Umbilical cord (tissue), 1 donor: ENCODE measurements at regions not wholly inside any gene's neighbourhood (a gene's known extent, or its start where the extent isn't known, plus 50 kb on each side); places are given as distances from the start of the nearest gene placed in this dataset.

Experiments
- DNase-seq: peaks from one replicate; pipeline ENCODE4 v3.0.0-alpha.2; 2015; ENCODE audit warnings: low spot score

DNA sequence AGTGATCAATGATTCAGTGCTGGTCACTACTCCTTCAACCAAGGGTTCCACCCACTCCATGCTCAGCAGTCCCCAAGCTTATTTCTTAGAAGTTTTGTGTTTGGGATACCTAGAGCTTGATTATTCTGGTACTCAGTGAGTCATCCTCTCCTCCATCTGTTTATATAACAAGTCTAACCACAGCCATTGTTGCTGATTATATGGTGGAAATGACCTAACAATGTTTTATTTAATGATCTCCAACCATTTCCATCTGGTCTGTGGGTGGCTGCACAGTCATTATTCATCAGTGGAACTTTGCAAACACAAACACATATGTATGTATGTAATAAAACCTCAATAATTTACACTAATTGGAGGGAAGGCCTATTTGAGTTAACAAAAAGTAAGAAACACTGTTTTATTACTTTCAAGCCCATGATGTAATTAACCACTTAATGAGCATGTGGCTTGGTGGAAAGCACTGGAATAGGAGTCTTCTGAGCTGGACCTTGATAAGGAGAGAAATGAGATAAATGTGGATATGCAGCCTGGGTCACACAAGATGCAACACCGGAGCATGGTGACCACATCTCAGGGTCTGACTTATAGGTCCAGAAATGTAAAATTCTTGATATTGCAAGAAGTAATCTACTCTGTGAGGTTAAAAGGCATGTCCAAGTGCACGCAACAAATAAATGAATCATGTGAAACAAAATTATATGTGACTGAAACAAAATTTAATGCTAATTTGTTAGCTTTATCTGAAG, 99.0 kb upstream of the WLS start:
- no peak for DNase-seq

DNA sequence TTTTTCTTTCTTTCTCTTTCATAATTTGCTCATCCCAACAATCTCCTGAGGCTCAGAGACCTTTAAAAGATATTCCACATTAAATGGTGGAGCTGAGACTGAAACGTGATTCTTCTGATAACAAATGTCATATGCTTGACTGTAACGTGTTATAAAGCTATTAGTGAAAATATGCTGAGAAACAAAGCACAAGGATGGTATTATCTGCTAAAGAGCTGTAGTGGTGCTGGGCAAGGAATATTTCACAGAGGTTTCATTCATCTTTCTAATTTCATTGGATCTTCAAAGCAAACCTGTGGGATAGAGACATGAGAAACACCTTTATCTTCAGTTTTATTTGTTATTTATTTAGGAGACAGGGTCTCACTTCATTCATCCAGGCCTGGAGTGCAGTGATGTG, 98.1 kb upstream of the WLS start:
- DNase-seq = no peak

DNA sequence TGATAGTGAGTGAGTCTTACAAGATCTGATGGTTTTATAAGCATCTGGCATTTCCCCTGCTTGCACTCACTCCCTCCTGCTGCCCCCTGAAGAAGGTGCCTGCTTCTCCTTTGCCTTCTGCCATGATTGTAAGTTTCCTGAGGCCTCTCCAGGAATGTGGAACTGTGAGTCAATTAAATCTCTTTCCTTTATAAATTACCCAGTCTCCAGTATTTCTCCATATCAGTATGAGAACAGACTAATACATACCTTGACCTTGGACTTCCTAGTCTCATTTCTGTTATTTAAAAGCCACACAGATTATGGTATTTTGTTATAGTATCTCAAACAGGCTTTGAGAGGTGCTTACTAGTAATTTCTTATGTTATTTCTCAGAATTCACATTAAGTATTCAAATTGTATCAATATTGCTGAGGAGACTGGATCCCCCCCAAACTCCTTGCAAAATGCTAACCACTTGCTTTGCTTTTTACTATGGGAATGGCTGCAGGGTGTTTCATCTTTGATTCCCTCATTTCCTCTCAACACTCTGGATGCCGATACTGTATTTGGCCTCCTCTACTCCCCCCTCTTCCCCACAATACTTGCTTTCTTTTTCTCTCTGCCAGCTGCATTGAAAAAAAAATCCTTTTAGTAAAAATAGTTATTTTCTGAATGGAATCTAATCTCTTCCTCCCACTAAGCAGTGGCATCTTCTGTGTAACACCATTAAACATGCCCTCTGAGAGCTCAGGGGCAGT, 96.9 kb upstream of the WLS start:
- no peak for DNase-seq

DNA sequence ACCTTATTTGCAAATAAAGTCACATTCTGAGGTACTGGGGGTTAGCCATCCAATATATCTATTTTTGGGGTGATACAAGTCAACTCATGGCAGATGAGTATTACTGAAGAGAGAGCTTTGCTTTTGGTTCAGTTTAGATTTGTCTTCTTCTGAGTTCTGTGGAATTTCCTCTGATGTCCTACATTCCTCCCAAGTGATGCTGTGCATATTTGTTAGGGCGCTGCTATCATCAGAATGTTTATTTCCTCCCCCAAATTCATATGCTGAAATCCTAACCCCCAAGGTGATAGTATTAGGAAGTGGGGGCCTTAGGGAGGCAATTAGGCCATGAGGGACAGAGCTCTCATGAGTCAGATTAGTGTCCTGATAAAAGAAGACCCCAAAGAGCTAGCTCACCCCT, 96.2 kb upstream of the WLS start:
- DNase-seq = no peak

DNA sequence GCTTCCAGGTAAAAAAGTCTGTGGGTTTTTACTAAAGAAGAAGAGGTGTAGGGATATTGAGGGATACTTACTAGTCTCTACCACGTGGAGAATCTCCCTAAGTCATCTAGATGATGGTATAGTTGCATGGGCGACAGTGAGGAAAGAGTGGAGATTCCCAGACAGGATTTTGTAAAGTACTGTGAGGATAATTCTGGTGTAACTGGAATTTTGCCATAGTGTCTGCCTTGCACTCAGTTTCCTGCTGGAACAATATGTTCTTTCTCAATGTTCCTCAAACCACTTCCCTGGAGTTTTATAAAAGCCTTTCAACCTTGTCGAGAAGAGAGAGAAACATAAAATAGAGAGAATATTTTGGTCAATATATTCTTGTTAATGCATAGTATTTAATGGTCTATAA, 95.1 kb upstream of the WLS start:
- no peak for DNase-seq

DNA sequence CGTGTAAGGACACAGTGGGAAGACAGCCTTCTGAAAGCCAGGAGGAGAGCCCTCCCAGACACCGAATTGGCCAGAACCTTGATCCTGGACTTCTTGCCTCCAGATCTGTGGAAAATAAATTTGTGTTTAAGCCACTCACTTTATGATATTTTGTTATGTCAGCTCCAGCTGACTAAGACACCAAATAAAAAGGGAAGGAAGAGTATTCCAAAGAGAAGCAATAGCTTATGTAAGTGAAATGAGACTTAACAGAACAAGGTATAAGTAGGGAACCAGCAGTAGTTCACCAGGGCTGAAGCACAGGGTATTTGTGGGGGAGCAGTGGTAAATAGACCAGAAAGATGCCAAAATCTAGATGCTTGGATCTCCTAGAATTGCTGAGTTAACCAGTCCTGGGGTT, 94.2 kb upstream of the WLS start:
- DNase-seq = no peak

DNA sequence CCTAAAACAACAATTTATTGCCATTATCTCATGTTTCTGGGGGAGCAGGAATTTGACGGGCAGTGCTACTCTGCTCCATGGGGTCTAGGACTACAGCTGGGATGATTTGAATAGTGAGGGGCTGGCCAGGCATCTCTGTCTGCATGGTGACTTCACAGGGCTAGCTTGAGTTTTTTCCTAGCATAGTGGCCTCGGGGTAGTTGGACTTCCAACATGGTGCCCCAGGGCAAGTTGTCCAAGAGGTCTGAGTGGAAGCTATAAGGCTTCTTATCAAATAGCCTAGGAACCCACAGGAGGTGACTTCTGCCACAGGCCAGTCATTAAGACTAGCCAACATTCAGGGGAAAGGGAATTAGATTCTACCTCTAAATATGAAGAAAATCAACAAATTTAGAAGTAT, 92.0 kb upstream of the WLS start:
- DNase-seq = no peak

DNA sequence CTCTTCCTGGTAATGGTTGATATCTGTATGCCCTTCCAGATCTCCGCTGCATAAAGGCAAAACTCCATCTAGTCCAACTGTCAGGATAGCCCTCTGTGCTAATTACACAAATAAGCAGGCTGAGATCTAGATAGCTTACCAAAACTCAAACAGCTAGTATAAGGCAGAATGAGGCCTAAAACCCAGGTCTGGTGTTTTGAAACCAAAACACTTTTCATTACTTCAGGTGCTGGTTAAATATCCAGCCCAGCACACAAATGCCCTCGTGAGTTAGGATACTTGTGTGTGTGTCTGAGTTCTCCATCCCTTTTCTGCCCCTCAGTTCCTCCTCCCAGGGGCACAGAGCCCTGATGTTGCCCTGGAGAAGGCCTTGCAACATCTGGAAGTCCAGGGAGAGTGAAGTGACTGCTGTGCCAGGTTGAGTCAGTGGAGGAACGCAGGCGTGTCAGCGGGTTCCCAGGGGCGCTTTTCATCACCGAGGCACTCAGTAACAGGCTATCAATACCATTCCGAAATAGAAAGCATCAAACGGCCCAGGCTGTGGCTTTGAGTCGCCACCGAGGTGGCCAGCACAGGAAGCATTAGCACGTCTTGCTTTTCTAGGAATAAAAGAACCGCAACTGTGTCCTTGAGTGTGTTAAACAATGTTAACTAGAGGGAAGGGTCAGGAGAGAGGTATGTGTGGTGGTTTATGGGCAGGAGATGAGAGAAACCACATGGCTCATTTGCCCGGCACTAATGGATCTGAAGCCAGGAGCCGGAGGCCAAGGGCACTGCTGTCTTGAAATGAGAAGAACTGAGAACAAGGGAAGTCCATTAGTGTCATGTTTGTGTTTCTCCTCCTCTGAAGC, 90.7 kb upstream of the WLS start:
- DNase-seq = peak; percentile 35

DNA sequence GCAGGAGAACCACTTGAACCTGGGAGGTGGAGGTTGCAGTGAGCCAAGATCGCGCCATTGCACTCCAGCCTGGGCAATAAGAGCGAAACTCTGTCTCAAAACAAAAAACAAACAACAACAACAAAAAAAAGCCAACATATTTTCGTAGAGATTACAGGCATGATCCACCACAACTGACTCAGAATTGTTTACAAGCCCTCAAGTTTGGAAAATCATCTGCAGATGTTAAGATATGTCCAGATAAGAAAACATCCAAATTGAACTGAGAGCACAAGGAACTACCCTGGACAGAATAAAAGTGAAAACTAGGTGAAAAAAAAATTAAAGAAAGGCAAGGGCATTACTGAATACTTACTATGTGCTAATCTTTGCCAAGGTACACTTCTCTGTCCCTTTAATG, 89.8 kb upstream of the WLS start:
- no peak for DNase-seq

DNA sequence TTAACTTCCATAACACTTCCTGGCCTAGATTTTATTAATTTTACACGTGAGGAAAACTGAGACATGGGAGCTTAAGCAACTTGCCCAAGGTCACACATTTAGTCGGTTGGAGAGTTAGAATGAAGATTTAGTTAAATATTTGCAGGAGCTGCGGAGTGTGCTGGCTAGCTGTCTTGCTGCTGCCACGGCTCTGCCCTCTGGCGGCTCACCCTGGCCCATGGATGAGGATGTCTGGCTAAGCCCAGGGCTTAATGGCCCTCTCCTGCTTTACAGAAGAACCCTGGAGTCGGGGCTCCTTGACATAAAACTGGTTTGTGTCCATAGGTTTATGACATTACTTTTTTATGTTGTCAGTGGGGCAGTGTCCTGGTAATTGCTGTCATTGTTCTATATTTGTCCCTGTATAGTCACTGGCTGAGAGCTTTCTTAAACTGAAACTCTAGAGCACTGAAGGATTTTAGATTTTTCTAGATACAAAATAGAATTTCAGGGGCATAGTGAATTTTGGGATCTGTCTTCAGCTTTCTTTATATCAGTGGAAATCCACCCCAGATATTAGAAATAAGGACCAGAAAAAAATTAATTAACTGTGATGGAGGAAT, 88.9 kb upstream of the WLS start:
- peak; percentile 75 for DNase-seq

DNA sequence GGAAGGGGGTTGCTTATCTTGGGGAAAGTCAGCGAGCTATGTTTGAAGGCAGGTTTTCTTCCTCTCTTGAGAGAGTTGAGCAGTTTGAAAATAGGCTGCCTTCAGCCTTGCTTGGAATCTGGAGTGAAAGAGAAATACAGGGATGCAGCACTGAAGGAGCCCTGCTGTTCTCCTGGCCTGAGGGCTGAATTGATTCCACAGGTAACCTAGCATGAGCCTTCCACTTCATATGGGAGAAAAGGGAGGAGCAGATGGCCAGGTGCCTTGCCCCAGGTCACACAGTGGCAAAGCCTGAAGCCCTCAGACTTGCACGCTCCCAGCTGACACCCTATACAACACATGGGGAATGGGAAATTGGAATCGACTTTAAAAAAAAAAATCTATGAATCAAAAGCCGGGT, 88.0 kb upstream of the WLS start:
- no peak for DNase-seq

DNA sequence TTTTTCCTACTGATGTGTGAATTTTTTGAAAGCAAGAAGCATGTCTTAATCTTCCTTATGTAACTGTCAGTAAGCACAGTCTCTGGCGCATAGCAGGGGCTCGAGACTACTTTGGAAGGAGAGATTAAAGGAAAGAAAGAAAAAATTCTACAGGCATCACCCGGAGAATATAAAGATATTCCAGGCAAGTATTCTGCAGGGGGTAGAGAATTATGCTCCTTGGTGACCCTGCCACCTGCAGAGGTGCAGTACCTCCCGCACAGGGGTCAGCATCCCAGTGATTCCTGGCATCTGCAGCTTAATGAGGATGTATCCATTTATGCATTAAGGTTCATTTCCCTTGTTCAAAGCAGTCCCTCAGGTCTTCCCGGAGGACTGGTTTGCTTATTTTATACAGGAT, 87.6 kb upstream of the WLS start:
- DNase-seq = no peak

DNA sequence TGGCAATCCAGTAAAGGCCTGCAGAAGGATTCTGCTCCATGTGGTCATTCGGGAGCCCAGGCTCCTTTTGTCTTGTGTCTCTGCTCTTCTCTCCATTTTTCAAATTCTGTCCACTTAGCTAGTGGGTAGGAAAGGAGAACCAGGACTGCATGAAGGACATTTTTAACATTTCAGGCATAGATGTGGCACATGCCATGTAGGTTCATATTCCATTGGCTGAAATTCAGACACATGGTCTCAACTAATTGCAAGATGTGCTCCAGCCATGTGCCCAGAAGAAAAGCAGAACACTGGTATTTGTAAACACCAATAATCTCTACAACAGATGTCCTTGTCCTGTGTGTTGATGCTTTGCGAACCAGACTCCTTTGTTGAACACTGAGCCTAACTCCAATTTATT, 85.2 kb upstream of the WLS start:
- DNase-seq = no peak

DNA sequence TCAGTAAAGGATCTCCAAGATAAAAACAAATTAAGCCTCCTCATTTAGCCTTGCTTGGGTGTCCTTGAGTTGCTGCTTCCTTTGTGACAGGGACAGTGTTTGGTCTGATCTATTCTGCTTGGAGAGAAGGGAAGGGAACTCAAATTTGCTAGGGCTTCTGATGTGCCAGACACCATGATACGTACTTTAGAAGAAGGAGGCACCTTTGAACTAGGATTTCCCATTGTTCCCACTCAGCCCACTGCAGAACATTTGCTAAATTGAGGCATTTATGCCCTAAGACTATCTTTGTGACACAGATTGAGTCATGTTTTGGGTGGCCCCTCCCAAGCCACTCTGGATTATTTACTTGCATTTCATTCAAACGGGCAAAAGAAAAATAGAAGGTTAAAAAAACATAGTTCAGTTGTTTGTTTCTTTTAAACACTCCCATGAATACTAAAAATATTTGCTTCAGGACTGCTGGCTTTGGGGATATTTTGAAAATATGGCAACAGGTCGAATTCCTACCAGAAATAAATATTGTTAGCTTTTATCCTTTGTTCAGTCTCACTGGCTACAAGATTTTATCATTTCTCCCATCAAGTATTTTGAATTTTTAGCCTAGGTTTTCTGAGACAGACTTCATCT, 81.9 kb upstream of the WLS start:
- no peak for DNase-seq

DNA sequence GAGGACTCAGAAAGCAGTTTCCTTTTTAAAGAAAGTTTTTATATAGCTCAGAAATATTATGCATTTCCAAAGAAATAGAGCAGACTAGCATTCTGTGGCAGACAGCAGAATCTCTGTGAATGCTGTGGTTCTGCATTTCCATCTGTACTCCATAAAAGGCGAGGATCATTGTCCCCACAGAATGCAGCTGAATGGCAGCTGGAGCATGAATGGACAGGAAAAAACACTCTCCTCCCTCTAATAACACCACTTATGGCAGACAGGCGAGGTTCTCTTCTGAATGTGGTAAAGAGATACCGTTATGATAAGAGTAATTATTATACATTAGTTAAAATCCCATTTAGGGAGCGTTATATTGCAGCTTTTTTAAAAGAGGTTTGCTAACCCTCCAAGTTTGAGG, 81.4 kb upstream of the WLS start:
- peak; percentile 71 for DNase-seq

DNA sequence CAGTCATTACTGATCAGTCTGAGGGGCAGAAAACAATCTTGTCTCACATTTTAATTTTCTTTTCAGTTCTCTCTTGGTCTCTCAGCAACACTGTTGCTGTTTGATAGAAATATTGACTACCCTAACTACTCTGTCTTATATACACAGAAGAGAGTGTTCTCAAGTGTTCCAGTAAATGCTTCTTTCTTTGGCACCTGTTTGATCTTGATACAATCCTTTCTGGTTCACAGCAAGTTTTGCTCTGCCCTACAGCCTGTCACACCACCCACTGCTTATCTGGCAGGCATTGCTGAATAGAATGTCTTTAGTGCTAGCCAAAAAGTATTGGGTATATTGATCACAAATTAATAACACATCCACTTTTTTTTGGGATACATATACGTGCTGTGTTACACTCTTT, 75.7 kb upstream of the WLS start:
- no peak for DNase-seq

DNA sequence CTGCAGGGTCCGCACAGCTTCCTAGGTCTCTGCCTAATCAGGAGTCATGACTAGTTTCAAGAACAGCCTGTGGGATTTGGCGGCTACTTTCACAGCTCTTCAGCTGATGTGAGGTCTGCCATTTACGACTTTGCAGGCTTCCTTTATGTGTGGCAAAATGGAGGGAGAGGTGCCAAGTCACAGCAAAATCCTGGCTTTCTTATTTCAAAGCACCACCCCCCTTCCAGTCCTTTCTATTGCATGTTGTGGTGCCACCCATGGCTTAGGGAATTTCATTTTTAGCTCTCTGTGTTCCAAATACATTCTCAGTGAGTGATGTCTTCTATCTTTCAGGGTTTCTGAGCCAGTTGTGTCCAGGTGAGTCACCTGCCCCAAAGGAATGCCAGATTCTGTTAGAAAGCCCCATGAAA, 75.1 kb upstream of the WLS start:
- peak; percentile 49 for DNase-seq

DNA sequence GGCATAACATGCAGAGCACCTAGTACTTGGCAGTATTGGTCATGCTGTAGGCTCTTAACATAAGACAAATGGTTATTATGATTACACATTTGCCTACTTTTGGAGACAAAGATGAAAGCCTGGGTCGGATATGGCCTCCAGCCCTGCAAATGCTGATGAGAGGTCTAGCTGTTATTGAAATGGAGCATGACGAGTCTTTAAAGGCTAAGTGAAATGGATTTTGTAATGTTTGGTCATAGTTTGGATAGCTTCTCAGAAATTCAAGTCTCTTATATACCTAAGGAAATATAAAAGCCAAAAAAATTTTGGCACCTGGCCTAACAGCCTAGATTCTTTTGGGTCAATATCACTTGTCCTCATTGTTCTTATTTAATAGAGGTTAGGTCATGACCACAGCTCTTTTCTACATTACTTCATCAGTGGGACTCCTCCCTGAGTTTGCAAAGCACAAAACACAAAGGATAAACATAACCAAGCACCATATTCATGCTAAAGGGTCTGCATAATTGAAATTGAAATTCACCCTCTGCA, 69.2 kb upstream of the WLS start:
- no peak for DNase-seq

DNA sequence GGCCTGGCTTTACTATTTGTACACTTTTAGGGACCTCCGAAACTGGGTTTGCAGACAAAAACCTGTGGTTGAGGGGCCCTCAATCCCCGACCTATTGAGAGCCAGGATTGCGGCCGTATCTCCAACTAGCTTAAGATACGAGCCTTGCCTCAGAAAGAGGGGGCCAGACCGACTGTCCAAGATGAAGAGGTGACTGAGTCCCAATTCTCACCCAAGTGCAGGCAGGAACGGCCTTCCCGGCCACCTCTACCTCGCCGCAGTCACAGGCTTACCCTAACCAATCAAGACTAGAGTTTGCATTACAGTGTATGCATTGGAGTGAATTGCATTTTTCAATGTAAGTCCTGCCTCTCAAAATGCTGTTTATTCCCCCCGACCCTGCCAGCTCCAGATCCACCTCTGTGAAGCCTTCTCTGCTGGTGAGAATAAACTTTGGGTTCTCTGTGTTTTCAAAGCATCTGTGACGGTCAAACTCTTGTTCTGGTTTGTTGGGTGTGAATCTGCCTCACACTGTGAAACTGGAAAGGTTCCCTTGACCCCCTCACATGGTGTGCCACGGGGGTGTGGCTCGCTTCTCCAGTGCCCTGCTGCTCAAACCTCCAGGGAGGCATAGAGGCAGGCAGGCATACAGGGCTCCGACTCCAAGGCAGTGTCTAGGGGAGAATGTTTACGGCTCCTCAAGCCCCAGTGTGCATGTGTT, 62.2 kb upstream of the WLS start:
- no peak for DNase-seq

DNA sequence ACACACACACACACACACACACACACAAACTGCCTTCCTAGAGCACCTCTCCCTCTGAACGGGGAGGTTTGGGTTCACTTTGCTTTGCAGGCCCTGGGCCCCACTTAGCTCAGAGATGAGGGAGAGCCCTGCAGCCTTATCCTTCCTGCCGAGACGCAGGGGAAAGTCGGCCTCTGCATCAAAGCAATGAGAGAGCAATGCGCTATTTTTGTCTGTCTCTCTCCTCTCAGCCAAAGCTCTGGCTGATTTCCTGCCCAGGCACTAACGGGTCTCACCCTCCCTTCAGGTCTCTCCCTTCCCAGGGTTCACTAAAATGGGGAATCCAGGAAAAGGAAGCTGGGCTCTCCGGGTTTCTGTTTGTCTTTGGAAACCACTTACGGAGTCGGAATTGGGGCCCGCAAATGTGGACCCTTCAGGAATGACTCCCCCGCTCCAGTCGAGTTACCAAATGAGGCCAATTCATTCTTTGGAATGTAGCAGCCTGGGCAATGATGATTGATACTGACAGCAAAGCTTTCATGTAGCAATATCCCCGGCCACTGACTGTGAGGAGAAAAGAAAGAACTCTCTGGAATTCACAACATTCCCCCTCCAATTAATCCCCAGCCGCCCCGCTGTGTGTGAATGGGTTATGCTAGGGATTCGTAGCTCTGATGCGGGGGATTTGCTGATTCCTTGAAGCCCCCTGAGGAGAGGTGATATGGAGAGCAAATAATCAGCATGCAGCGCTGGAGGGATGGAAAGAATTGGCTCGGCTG, 61.5 kb upstream of the WLS start:
- peak; percentile 94 for DNase-seq
